ENCODE measurements at regions not wholly inside any gene's neighbourhood (a gene's known extent, or its start where the extent isn't known, plus 50 kb on each side); places are given as distances from the start of the nearest gene placed in this dataset. TPM values are rescaled to one million over a fixed set of nuclear protein-coding genes. Genes with fewer than 3 reads are reported as not detected.

GRCh38 chrY:10200065-10200464 is 672.4 kb downstream of the TSPY10 start:
- H3K27ac ChIP-seq (ENCODE audit: low read depth, low read length): no peak overlapping the region
- TF ChIP-seq CTCF (IDR thresholded peaks at IDR 0.05; ENCODE audit: low read depth, low read length): no peak
- H3K4me3 ChIP-seq (ENCODE audit: low read depth, low read length): no peak overlapping the region
- no peak for DNase-seq (ENCODE audit: low read depth, low spot score)
- ChIA-PET POLR2A (no interaction called here), CTCF (no interaction called here)
- peaks cover 53% of the 10 kb centered on the region for H3K9me3 ChIP-seq (ENCODE audit: control insufficient read depth, insufficient read depth, low read length)
- H3K27me3 ChIP-seq (ENCODE audit: control insufficient read depth, insufficient read depth, low read length): no peaks in the 10 kb centered on the region

Small RNA genes lying in the stretch of these regions (small RNA-seq; reads per million reads assigned to genes)
- gene RNA5-8SP6 (ENCODE audit: insufficient read length, low read depth): not detected
